Panc1 (cell line): ENCODE measurements at regions not wholly inside any gene's neighbourhood (a gene's known extent, or its start where the extent isn't known, plus 50 kb on each side); places are given as distances from the start of the nearest gene placed in this dataset.
"Not testable (repeated sequence)": the region's sequence is repeated elsewhere in the genome, so short reads cannot be mapped to it uniquely, and the experiment has no call there.

Experiments used
- ATAC-seq: fragments of 200-7000 bp; cut with Tn5 transposase; 2 replicates; pipeline ENCODE4 v1.9.1; 2020; ENCODE audit warnings: mild to moderate bottlenecking, moderate library complexity
- BruUV-seq: library from RNA; stranded (reverse); fragments of 400-500 nt; replicated peaks from 2 replicates; lab custom pipeline; 2021; lab: Mats Ljungman, UMichigan
- CTCF ChIA-PET: fragments of 300-600 bp; sonication (Branson Sonifier 250); formaldehyde crosslinking; loops from one replicate; lab custom pipeline; 2022; ENCODE audit warnings: antibody characterized with exemption; lab: Charles Lee
- POLR2A ChIA-PET: fragments of 300-600 bp; sonication (Branson Sonifier 250); formaldehyde crosslinking; loops from one replicate; lab custom pipeline; 2022; ENCODE audit warnings: antibody characterized with exemption; lab: Charles Lee
- DNase-seq: peaks from one replicate; pipeline ENCODE4 v3.0.0-alpha.2; 2010; ENCODE audit warnings: low read depth, low spot score
- H3K27ac ChIP-seq: 2 replicates; pipeline ENCODE4 v1.5.1; 2011; ENCODE audit warnings: mild to moderate bottlenecking, low read length, inconsistent platforms
- H3K27me3 ChIP-seq: fragments of 200-500 bp; sonication (Bioruptor generic); 2 replicates; pipeline ENCODE4 v1.6.0; 2014; ENCODE audit warnings: low read length, inconsistent platforms; ENCODE audit not compliant: control insufficient read depth, insufficient read depth
- H3K36me3 ChIP-seq: fragments of 200-500 bp; sonication (Bioruptor generic); 2 replicates; pipeline ENCODE4 v1.5.1; 2014; ENCODE audit warnings: inconsistent platforms, mild to moderate bottlenecking, low read length, moderate library complexity; ENCODE audit not compliant: control insufficient read depth, insufficient read depth
- H3K4me1 ChIP-seq: 2 replicates; pipeline ENCODE4 v1.5.1; 2011; ENCODE audit warnings: inconsistent platforms, mild to moderate bottlenecking, low read length, moderate library complexity; ENCODE audit not compliant: control insufficient read depth, insufficient read depth
- H3K4me3 ChIP-seq, 2 experiments: 2 replicates each; pipeline ENCODE4 v1.5.1; 2011 to 2012; ENCODE audit warnings: low read depth in 2 of 2, low read length in 2 of 2, mild to moderate bottlenecking in 2 of 2, inconsistent platforms in 1 of 2, moderate library complexity in 1 of 2
- H3K9me3 ChIP-seq: fragments of 200-500 bp; sonication (Bioruptor generic); 2 replicates; pipeline ENCODE4 v1.5.1; 2014; ENCODE audit warnings: low read depth, mild to moderate bottlenecking, inconsistent platforms, low read length, moderate library complexity; ENCODE audit not compliant: control insufficient read depth, insufficient read depth
- CTCF ChIP-seq: fragments of 450-650 bp; IDR thresholded peaks from 2 replicates; pipeline ENCODE4 v1.5.1; 2017; ENCODE audit warnings: mild to moderate bottlenecking
- POLR2AphosphoS5 ChIP-seq: IDR thresholded peaks from 2 replicates; pipeline ENCODE4 v1.6.1; 2012; ENCODE audit warnings: mild to moderate bottlenecking, low read depth, low read length, moderate library complexity
- REST ChIP-seq, 2 experiments: IDR thresholded peaks; 2 replicates each; pipeline ENCODE4 v1.6.1; 2011 to 2012; ENCODE audit warnings: low read depth in 2 of 2, control low read depth in 1 of 2, low read length in 1 of 2, mild to moderate bottlenecking in 1 of 2, moderate library complexity in 1 of 2; ENCODE audit not compliant: insufficient read depth in 1 of 2
- SIN3A ChIP-seq: IDR thresholded peaks from 2 replicates; pipeline ENCODE4 v1.6.1; 2012; ENCODE audit warnings: low read depth, mild to moderate bottlenecking, low read length, moderate library complexity, borderline replicate concordance; ENCODE audit not compliant: insufficient read depth
- TCF7L2 ChIP-seq: IDR thresholded peaks from 2 replicates; pipeline ENCODE4 v1.6.1; 2011; ENCODE audit warnings: mild to moderate bottlenecking, low read depth, low read length, inconsistent platforms
- in situ Hi-C: cut with HindIII; loops from 2 replicates; pipeline ENCODE4 v1.10.0; 2016; ENCODE audit warnings: low sequenced_read_pairs, low pct_unique_long_range_greater_than_20kb
- intact Hi-C: fragments of 100-400 bp; cut with micrococcal nuclease; formaldehyde crosslinking; loops from one replicate; pipeline ENCODE4 v1.10.0; 2022; ENCODE audit not compliant: unreplicated experiment

- in situ Hi-C loops = no loop called here
Measured at GRCh38 chr9:78714576-78714975, 417.7 kb downstream of the PSAT1 start.

GRCh38 chr9:78719029-78719428, 422.1 kb downstream of the PSAT1 start:
- CTCF ChIA-PET, POLR2A ChIA-PET, H3K27me3 ChIP-seq, H3K9me3 ChIP-seq, in situ Hi-C loops, H3K4me3 ChIP-seq, ATAC-seq, intact Hi-C loops, BruUV-seq, H3K36me3 ChIP-seq, H3K27ac ChIP-seq, DNase-seq, H3K4me1 ChIP-seq: not testable (repeated sequence)

More at GRCh38 chr9:78714576-78714975, 417.7 kb downstream of the PSAT1 start:
- no peak overlapping the region for H3K4me3 ChIP-seq
- H3K27ac ChIP-seq = no peak overlapping the region
- ChIA-PET POLR2A (no interaction called here), CTCF (no interaction called here)
- no peaks in the 10 kb centered on the region for H3K4me1 ChIP-seq
- no peaks in the 10 kb centered on the region for H3K36me3 ChIP-seq
- BruUV-seq = no TSS peak
- no peak for ATAC-seq
- TF ChIP-seq TCF7L2 (no peak), REST (IDR thresholded peaks at IDR 0.05; ENCODE audit: insufficient read depth in 1 of 2, low read depth in 2 of 2, low read length in 1 of 2) (no peak), CTCF (no peak), POLR2AphosphoS5 (no peak), SIN3A (no peak)
- H3K27me3 ChIP-seq = no peaks in the 10 kb centered on the region
- intact Hi-C loops = no loop called here
- no peak for DNase-seq
- no peaks in the 10 kb centered on the region for H3K9me3 ChIP-seq

GRCh38 chr9:78724896-78725295, 428.0 kb downstream of the PSAT1 start:
- Histone ChIP-seq H3K9me3 (no peaks in the 10 kb centered on the region), H3K27me3 (no peaks in the 10 kb centered on the region), H3K36me3 (no peaks in the 10 kb centered on the region), H3K4me1 (no peaks in the 10 kb centered on the region), H3K27ac (no peak overlapping the region), H3K4me3 (no peak overlapping the region)
- ATAC-seq = no peak
- TF ChIP-seq TCF7L2 = no peak
- no peak for TF ChIP-seq SIN3A
- no peak for TF ChIP-seq POLR2AphosphoS5
- TF ChIP-seq CTCF = no peak
- BruUV-seq = no TSS peak
- ChIA-PET POLR2A (no interaction called here), CTCF (no interaction called here)
- DNase-seq = no peak
- in situ Hi-C loops = no loop called here
- intact Hi-C loops = no loop called here
